Fibroblast of lung (primary cell): ENCODE measurements at regions not wholly inside any gene's neighbourhood (a gene's known extent, or its start where the extent isn't known, plus 50 kb on each side); places are given as distances from the start of the nearest gene placed in this dataset.

Source experiments
- DNase-seq, 2 donors: peaks; one replicate each; pipeline versions ENCODE4 v3.0.0 to v3.0.0-alpha.2; 2010; ENCODE audit warnings: low read depth in 2 of 2
- H2AFZ ChIP-seq: 2 replicates; pipeline ENCODE4 v1.5.1; 2012; ENCODE audit warnings: low read length, control low read depth, inconsistent platforms
- H3K27ac ChIP-seq: 2 replicates; pipeline ENCODE4 v1.5.1; 2011; ENCODE audit warnings: low read length, control low read depth; ENCODE audit not compliant: insufficient read depth
- H3K27me3 ChIP-seq: 2 replicates; pipeline ENCODE4 v1.5.1; 2011; ENCODE audit warnings: mild to moderate bottlenecking, low read length; ENCODE audit not compliant: control insufficient read depth, insufficient read depth
- H3K36me3 ChIP-seq: 2 replicates; pipeline ENCODE4 v1.5.1; 2011; ENCODE audit warnings: low read length; ENCODE audit not compliant: control insufficient read depth, insufficient read depth
- H3K4me1 ChIP-seq: 2 replicates; pipeline ENCODE4 v1.5.1; 2011; ENCODE audit warnings: low read length; ENCODE audit not compliant: control insufficient read depth, insufficient read depth; ENCODE audit errors: extremely low read depth
- H3K4me2 ChIP-seq: 2 replicates; pipeline ENCODE4 v1.5.1; 2011; ENCODE audit warnings: low read length, control low read depth; ENCODE audit not compliant: insufficient read depth; ENCODE audit errors: extremely low read depth
- H3K4me3 ChIP-seq, 4 experiments: fragments of 200-600 bp in 1 of 4; sonication (generic) in 1 of 4; replicated peaks in 1 of 4; 2 replicates each; pipeline ENCODE4 v1.5.1; 2011 to 2016; ENCODE audit warnings: low read length in 4 of 4, low read depth in 3 of 4, mild to moderate bottlenecking in 3 of 4, control low read depth in 2 of 4, inconsistent platforms in 1 of 4, mixed read lengths in 1 of 4; ENCODE audit not compliant: insufficient read depth in 1 of 4; ENCODE audit errors: control extremely low read depth in 1 of 4
- H3K79me2 ChIP-seq: 2 replicates; pipeline ENCODE4 v1.5.1; 2012; ENCODE audit warnings: mild to moderate bottlenecking, low read length, inconsistent platforms; ENCODE audit not compliant: control insufficient read depth, insufficient read depth
- H3K9ac ChIP-seq: 2 replicates; pipeline ENCODE4 v1.5.1; 2011; ENCODE audit warnings: mild to moderate bottlenecking, low read length, control low read depth; ENCODE audit not compliant: insufficient read depth
- H3K9me3 ChIP-seq: 2 replicates; pipeline ENCODE4 v1.5.1; 2012; ENCODE audit warnings: low read depth, low read length; ENCODE audit not compliant: control insufficient read depth, insufficient read depth
- H4K20me1 ChIP-seq: 2 replicates; pipeline ENCODE4 v1.5.1; 2011; ENCODE audit warnings: low read length; ENCODE audit not compliant: control insufficient read depth, insufficient read depth; ENCODE audit errors: extremely low read depth
- EZH2 ChIP-seq: IDR thresholded peaks from 2 replicates; pipeline ENCODE4 v1.5.1; 2012; ENCODE audit warnings: low read length, control low read depth, mild to moderate bottlenecking; ENCODE audit errors: missing control alignments
- TF ChIP-seq, protein P1 (sequence below), 2 donors: IDR thresholded peaks in 1 of 2; conservative IDR thresholded peaks in 1 of 2; 1 replicate in 1 of 2; 2 replicates in 1 of 2; pipeline ENCODE4 v1.5.1; 2011 to 2012; ENCODE audit warnings: low read length in 2 of 2, control low read depth in 1 of 2, inconsistent platforms in 1 of 2, low read depth in 1 of 2, mild to moderate bottlenecking in 1 of 2

DNA sequence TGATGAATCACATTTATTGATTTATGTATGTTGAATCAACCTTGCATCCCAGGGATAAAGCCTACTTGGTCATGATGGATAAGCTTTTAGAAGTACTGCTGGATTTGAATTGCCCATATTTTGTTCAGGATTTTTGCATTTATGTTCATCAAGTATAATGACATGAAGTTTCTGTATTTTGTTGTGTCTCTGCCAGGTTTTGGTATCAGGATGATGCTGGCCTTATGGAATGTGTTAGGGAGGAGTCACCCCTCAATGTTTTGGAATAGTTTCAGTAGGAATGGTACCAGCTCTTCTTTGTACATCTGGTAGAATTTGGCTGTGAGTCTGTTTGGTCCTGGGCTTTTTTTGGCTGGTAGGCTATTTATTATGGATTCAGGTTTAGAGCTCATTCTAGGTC, 1643.1 kb upstream of the B3GALT2 start:
- no peak overlapping the region for H2AFZ ChIP-seq
- no peak overlapping the region for H3K9ac ChIP-seq
- TF ChIP-seq, protein P1, sequence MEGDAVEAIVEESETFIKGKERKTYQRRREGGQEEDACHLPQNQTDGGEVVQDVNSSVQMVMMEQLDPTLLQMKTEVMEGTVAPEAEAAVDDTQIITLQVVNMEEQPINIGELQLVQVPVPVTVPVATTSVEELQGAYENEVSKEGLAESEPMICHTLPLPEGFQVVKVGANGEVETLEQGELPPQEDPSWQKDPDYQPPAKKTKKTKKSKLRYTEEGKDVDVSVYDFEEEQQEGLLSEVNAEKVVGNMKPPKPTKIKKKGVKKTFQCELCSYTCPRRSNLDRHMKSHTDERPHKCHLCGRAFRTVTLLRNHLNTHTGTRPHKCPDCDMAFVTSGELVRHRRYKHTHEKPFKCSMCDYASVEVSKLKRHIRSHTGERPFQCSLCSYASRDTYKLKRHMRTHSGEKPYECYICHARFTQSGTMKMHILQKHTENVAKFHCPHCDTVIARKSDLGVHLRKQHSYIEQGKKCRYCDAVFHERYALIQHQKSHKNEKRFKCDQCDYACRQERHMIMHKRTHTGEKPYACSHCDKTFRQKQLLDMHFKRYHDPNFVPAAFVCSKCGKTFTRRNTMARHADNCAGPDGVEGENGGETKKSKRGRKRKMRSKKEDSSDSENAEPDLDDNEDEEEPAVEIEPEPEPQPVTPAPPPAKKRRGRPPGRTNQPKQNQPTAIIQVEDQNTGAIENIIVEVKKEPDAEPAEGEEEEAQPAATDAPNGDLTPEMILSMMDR (conservative IDR thresholded peaks at IDR 0.05 in 1 of 2, IDR thresholded peaks at IDR 0.05 in 1 of 2; ENCODE audit: low read depth in 1 of 2, low read length in 2 of 2): no peak
- TF ChIP-seq EZH2: no peak
- no peaks in the 10 kb centered on the region for H3K9me3 ChIP-seq
- H3K79me2 ChIP-seq: no peaks in the 10 kb centered on the region
- H3K27me3 ChIP-seq: no peaks in the 10 kb centered on the region
- no peaks in the 10 kb centered on the region for H3K4me1 ChIP-seq
- H3K36me3 ChIP-seq: no peaks in the 10 kb centered on the region
- DNase-seq: peak; percentile 35 to 54
- no peak overlapping the region for H3K27ac ChIP-seq
- no peak overlapping the region for H3K4me2 ChIP-seq
- no peak overlapping the region for H3K4me3 ChIP-seq
- H4K20me1 ChIP-seq: no peaks in the 10 kb centered on the region

DNA sequence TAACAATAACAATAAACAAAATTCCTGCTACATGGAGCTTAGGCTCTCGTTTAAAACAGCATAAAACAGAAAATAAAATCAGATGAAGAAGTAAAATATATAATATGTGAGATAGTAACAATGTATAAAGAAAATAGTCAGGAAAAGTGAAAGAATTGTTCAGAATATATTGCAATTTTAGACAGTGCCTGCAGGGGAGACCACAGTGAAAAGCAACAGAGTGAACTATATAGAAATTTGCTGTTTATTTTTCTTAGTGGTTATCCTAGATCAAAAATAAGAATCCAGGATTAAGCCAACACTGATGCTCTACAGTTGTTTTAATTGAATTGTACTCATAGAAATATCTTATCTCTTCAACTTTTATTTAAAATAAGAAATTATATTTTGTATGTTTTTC, 1639.0 kb upstream of the B3GALT2 start:
- Histone ChIP-seq H3K27ac (no peak overlapping the region), H3K9me3 (no peaks in the 10 kb centered on the region), H3K4me3 (no peak overlapping the region), H3K27me3 (no peaks in the 10 kb centered on the region), H3K36me3 (no peaks in the 10 kb centered on the region), H3K4me2 (no peak overlapping the region), H3K79me2 (no peaks in the 10 kb centered on the region), H3K9ac (no peak overlapping the region), H2AFZ (no peak overlapping the region), H4K20me1 (no peaks in the 10 kb centered on the region), H3K4me1 (no peaks in the 10 kb centered on the region)
- no peak for TF ChIP-seq EZH2
- TF ChIP-seq, protein P1 (conservative IDR thresholded peaks at IDR 0.05 in 1 of 2, IDR thresholded peaks at IDR 0.05 in 1 of 2; ENCODE audit: low read depth in 1 of 2, low read length in 2 of 2): peak in 1 of 2 donors; percentile 39
- no peak for DNase-seq

DNA sequence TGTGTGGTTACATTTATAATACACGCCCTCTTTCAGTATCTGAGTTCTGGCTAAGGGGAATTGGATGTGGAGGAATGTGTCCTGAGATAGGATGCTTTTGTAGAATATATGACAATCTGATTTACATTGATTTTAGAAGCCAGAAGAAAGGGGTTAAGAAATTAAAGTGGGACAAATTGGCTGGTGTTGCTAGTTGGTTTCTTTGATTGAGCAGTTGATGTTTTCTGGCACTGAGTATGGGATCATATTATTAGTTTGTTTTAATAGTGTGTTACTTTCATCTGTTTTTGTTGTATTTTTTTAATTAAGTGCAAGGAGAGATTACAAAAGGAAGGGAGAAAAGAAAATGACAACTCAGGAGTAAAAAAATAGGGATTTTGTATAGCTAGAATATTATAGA, 1634.7 kb upstream of the B3GALT2 start:
- DNase-seq: no peak

More for the DNA sequence above, 1634.7 kb upstream of the B3GALT2 start:
- no peaks in the 10 kb centered on the region for H3K27me3 ChIP-seq
- H2AFZ ChIP-seq: no peak overlapping the region
- no peak overlapping the region for H3K27ac ChIP-seq
- no peak overlapping the region for H3K4me2 ChIP-seq
- no peaks in the 10 kb centered on the region for H3K9me3 ChIP-seq
- H3K36me3 ChIP-seq: no peaks in the 10 kb centered on the region
- H4K20me1 ChIP-seq: no peaks in the 10 kb centered on the region
- H3K4me1 ChIP-seq: no peaks in the 10 kb centered on the region
- no peaks in the 10 kb centered on the region for H3K79me2 ChIP-seq
- no peak overlapping the region for H3K9ac ChIP-seq
- no peak for TF ChIP-seq EZH2
- TF ChIP-seq, protein P1 (conservative IDR thresholded peaks at IDR 0.05 in 1 of 2, IDR thresholded peaks at IDR 0.05 in 1 of 2; ENCODE audit: low read depth in 1 of 2, low read length in 2 of 2): no peak
- no peak overlapping the region for H3K4me3 ChIP-seq
